SK-N-SH (cell line): ENCODE measurements at regions not wholly inside any gene's neighbourhood (a gene's known extent, or its start where the extent isn't known, plus 50 kb on each side); places are given as distances from the start of the nearest gene placed in this dataset.

Experiments used
- CTCF ChIA-PET: fragments of 300-600, 350-600 bp; formaldehyde crosslinking; extraction: SDS; loops from one replicate; lab custom pipeline; 2021; lab: Yijun Ruan, JAX
- POLR2A ChIA-PET: fragments of 350-600 bp; sonication (Branson Sonifier 250); formaldehyde crosslinking; extraction: SDS; loops from one replicate; lab custom pipeline; 2020; ENCODE audit warnings: antibody characterized with exemption, inconsistent platforms; lab: Yijun Ruan, JAX
- DNase-seq: peaks from one replicate; pipeline ENCODE4 v3.0.0; 2012
- H2AFZ ChIP-seq: fragments of 200-600 bp; sonication (generic); 2 replicates; pipeline ENCODE4 v1.8.1; 2016; ENCODE audit warnings: antibody characterized with exemption, mild to moderate bottlenecking, low read depth
- H3F3A ChIP-seq: fragments of 200-600 bp; sonication (generic); replicated peaks from 2 replicates; pipeline ENCODE3; 2016; ENCODE audit warnings: antibody characterized with exemption, mild to moderate bottlenecking; ENCODE audit not compliant: insufficient read depth
- H3K27ac ChIP-seq, 2 experiments: fragments of 200-500 bp in 1 of 2; fragments of 200-600 bp in 1 of 2; sonication (Bioruptor generic) in 1 of 2; sonication (generic), shearing (Covaris generic) in 1 of 2; 2 replicates each; pipeline versions ENCODE4 v1.5.1 to v1.6.1; 2014 to 2016; ENCODE audit warnings: low read depth in 2 of 2, inconsistent platforms in 1 of 2, low read length in 1 of 2, mild to moderate bottlenecking in 1 of 2, mixed read lengths in 1 of 2
- H3K27me3 ChIP-seq: fragments of 200-600 bp; sonication (generic), shearing (Covaris generic); 2 replicates; pipeline ENCODE4 v1.6.1; 2016; ENCODE audit warnings: mixed run types; ENCODE audit not compliant: insufficient read depth
- H3K36me3 ChIP-seq, 2 experiments: fragments of 200-500 bp in 1 of 2; fragments of 200-600 bp in 1 of 2; sonication (Bioruptor generic) in 1 of 2; sonication (generic) in 1 of 2; replicated peaks in 1 of 2; 2 replicates each; pipeline versions ENCODE3 to v1.5.1; 2014 to 2016; ENCODE audit warnings: low read length in 1 of 2, mild to moderate bottlenecking in 1 of 2; ENCODE audit not compliant: insufficient read depth in 2 of 2, control insufficient read depth in 1 of 2
- H3K4me1 ChIP-seq, 2 experiments: fragments of 200-500 bp in 1 of 2; fragments of 200-600 bp in 1 of 2; sonication (Bioruptor generic) in 1 of 2; sonication (generic), shearing (Covaris generic) in 1 of 2; 2 replicates each; pipeline versions ENCODE4 v1.5.1 to v1.6.1; 2014 to 2016; ENCODE audit warnings: low read depth in 1 of 2, low read length in 1 of 2, mixed run types in 1 of 2; ENCODE audit not compliant: insufficient read depth in 2 of 2, control insufficient read depth in 1 of 2
- H3K4me2 ChIP-seq: fragments of 200-600 bp; sonication (generic), shearing (Covaris generic); 2 replicates; pipeline ENCODE4 v1.6.1; 2017; ENCODE audit warnings: mixed run types
- H3K4me3 ChIP-seq, 2 experiments: fragments of 200-500 bp in 1 of 2; fragments of 200-600 bp in 1 of 2; sonication (Bioruptor generic) in 1 of 2; sonication (generic), shearing (Covaris generic) in 1 of 2; 2 replicates each; pipeline versions ENCODE4 v1.5.1 to v1.8.1; 2014 to 2016; ENCODE audit warnings: low read depth in 2 of 2, inconsistent platforms in 1 of 2, low read length in 1 of 2, mild to moderate bottlenecking in 1 of 2, mixed read lengths in 1 of 2, moderate library complexity in 1 of 2
- H3K79me2 ChIP-seq: fragments of 200-600 bp; sonication (generic); 2 replicates; pipeline ENCODE4 v1.8.1; 2017; ENCODE audit warnings: mild to moderate bottlenecking; ENCODE audit not compliant: insufficient read depth
- H3K9ac ChIP-seq: fragments of 200-600 bp; sonication (generic); 2 replicates; pipeline ENCODE4 v1.6.1; 2017; ENCODE audit warnings: mixed run types
- H3K9me2 ChIP-seq: fragments of 200-600 bp; sonication (generic); 2 replicates; pipeline ENCODE4 v1.6.1; 2017; ENCODE audit warnings: mixed run types
- H3K9me3 ChIP-seq: fragments of 200-600 bp; sonication (generic); 2 replicates; pipeline ENCODE4 v1.6.1; 2017; ENCODE audit warnings: mixed run types, mild to moderate bottlenecking, moderate library complexity
- H4K20me1 ChIP-seq: fragments of 200-600 bp; sonication (generic); 2 replicates; pipeline ENCODE4 v1.6.1; 2017; ENCODE audit warnings: mild to moderate bottlenecking, mixed run types; ENCODE audit not compliant: insufficient read depth
- EP300 ChIP-seq, 2 experiments: IDR thresholded peaks; 2 replicates each; pipeline versions ENCODE4 v1.4.0 to v1.6.1; 2012; ENCODE audit warnings: borderline replicate concordance in 1 of 2, low read depth in 1 of 2, low read length in 1 of 2
- EZH2phosphoT487 ChIP-seq: fragments of 200-600 bp; sonication (generic); IDR thresholded peaks from 2 replicates; pipeline ENCODE4 v1.6.1; 2017; ENCODE audit warnings: low read depth, mixed run types, mild to moderate bottlenecking, antibody characterized with exemption, moderate library complexity, borderline replicate concordance
- FOSL2 ChIP-seq: IDR thresholded peaks from 2 replicates; pipeline ENCODE4 v1.4.0; 2012; ENCODE audit warnings: low read depth, mild to moderate bottlenecking, moderate library complexity, borderline replicate concordance
- FOXJ3 ChIP-seq: sonication (generic); formaldehyde crosslinking; IDR thresholded peaks from 2 replicates; pipeline ENCODE4 v1.5.1; 2020; ENCODE audit warnings: mild to moderate bottlenecking, missing genetic modification reagents
- FOXM1 ChIP-seq: IDR thresholded peaks from 2 replicates; pipeline ENCODE4 v1.4.0; 2012; ENCODE audit warnings: low read depth, mild to moderate bottlenecking
- JUND ChIP-seq: IDR thresholded peaks from 2 replicates; pipeline ENCODE4 v1.4.0; 2012
- MEF2A ChIP-seq: IDR thresholded peaks from 2 replicates; pipeline ENCODE4 v1.4.0; 2012; ENCODE audit warnings: low read depth, borderline replicate concordance
- MXI1 ChIP-seq: IDR thresholded peaks from 2 replicates; pipeline ENCODE4 v1.6.1; 2012; ENCODE audit warnings: mild to moderate bottlenecking, low read depth, low read length, improper control_type of control experiment
- NFIC ChIP-seq: IDR thresholded peaks from 2 replicates; pipeline ENCODE4 v1.4.0; 2012; ENCODE audit warnings: borderline replicate concordance
- NRF1 ChIP-seq: IDR thresholded peaks from 2 replicates; pipeline ENCODE4 v1.6.1; 2012; ENCODE audit warnings: low read depth, mild to moderate bottlenecking, low read length
- PBX3 ChIP-seq: IDR thresholded peaks from 2 replicates; pipeline ENCODE4; 2012
- TAF1 ChIP-seq: IDR thresholded peaks from 2 replicates; pipeline ENCODE4 v1.6.1; 2012; ENCODE audit warnings: low read depth, mild to moderate bottlenecking, low read length, moderate library complexity, borderline replicate concordance
- YY1 ChIP-seq: IDR thresholded peaks from 2 replicates; pipeline ENCODE4 v1.4.0; 2012; ENCODE audit warnings: low read depth, mild to moderate bottlenecking
- WGBS: methylation state at CpG from one replicate; pipeline ENCODE4 v1.1.6; 2017; ENCODE audit warnings: low lambda C conversion rate; 5-methylcytosine and 5-hydroxymethylcytosine counted together
- TF ChIP-seq, protein P1 (sequence below): fragments of 150-350 bp; IDR thresholded peaks from 2 replicates; pipeline ENCODE4 v1.6.1; 2016; ENCODE audit warnings: mild to moderate bottlenecking, low read depth, low read length
- TF ChIP-seq, protein P2 (sequence below): fragments of 150-350 bp; IDR thresholded peaks from 2 replicates; pipeline ENCODE4 v1.6.1; 2017; ENCODE audit warnings: antibody characterized with exemption, low read length, low read depth, borderline replicate concordance
- TF ChIP-seq, protein P3 (sequence below): IDR thresholded peaks from 2 replicates; pipeline ENCODE4 v1.6.1; 2012; ENCODE audit warnings: mild to moderate bottlenecking, low read depth, low read length, moderate library complexity

DNA sequence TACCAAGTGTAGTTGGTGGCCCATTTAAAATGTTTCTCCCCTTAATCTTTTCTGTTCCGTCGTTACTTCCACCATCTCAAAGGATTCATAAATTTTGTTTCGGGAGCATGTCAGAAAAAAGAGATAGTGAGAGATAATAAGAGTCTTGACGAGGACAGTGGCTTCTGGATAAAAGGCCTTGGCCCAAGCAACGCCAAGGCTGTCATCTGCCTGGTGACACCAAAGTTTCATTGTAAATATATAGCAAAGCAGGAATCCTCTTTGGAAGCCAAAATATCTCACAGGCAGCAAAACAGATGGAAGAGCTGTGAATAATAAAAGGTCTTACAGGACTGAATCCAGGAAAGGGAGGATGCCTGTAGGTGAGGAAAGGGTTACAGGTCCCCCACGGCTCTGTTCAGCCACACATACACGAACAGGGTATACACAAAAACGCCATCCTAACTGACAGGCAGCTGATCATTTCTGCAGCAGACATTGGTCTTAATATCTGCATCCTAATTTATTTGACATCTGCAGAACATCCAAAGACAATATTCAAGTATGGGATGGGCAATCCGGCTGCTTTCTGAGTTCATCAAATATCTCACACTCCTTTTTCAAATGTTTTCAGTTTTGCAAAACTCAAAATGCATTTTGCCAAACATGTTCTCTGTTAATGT lies 382.8 kb downstream of the OSR1 start:
- POLR2A ChIA-PET = no interaction called here
- Histone ChIP-seq H2AFZ (peak overlapping the region; percentile 57; the same call in 1 of the 2 replicates), H3K4me3 (no peak overlapping the region), H3K4me2 (peak overlapping the region; percentile 43), H3K9ac (peak overlapping the region; percentile 32; the same call in 1 of the 2 replicates), H3K27ac (peak overlapping the region; percentile 53 to 77; a peak in 3 of 4 replicates), H4K20me1 (no peaks in the 10 kb centered on the region), H3K9me2 (no peaks in the 10 kb centered on the region), H3K4me1 (peaks cover 4 to 16% of the 10 kb centered on the region in 2 experiments), H3K9me3 (no peaks in the 10 kb centered on the region), H3K36me3 (no peaks in the 10 kb centered on the region), H3K79me2 (no peaks in the 10 kb centered on the region), H3F3A (peaks cover 15% of the 10 kb centered on the region), H3K27me3 (no peaks in the 10 kb centered on the region)
- TF ChIP-seq MXI1 = no peak
- no peak for TF ChIP-seq YY1
- TF ChIP-seq, protein P1, sequence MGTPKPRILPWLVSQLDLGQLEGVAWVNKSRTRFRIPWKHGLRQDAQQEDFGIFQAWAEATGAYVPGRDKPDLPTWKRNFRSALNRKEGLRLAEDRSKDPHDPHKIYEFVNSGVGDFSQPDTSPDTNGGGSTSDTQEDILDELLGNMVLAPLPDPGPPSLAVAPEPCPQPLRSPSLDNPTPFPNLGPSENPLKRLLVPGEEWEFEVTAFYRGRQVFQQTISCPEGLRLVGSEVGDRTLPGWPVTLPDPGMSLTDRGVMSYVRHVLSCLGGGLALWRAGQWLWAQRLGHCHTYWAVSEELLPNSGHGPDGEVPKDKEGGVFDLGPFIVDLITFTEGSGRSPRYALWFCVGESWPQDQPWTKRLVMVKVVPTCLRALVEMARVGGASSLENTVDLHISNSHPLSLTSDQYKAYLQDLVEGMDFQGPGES = no peak
- TF ChIP-seq FOSL2 = no peak
- no peak for TF ChIP-seq FOXM1
- no peak for TF ChIP-seq TAF1
- TF ChIP-seq, protein P2, sequence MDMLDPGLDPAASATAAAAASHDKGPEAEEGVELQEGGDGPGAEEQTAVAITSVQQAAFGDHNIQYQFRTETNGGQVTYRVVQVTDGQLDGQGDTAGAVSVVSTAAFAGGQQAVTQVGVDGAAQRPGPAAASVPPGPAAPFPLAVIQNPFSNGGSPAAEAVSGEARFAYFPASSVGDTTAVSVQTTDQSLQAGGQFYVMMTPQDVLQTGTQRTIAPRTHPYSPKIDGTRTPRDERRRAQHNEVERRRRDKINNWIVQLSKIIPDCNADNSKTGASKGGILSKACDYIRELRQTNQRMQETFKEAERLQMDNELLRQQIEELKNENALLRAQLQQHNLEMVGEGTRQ = no peak
- TF ChIP-seq PBX3 = no peak
- TF ChIP-seq MEF2A = no peak
- no peak for TF ChIP-seq EP300 (IDR thresholded peaks at IDR 0.05; ENCODE audit: borderline replicate concordance in 1 of 2, low read depth in 1 of 2, low read length in 1 of 2)
- TF ChIP-seq NRF1 = no peak
- TF ChIP-seq NFIC = no peak
- no peak for TF ChIP-seq JUND
- TF ChIP-seq EZH2phosphoT487 = no peak
- TF ChIP-seq FOXJ3 (CRISPR knock-in tag) = no peak
- TF ChIP-seq, protein P3, sequence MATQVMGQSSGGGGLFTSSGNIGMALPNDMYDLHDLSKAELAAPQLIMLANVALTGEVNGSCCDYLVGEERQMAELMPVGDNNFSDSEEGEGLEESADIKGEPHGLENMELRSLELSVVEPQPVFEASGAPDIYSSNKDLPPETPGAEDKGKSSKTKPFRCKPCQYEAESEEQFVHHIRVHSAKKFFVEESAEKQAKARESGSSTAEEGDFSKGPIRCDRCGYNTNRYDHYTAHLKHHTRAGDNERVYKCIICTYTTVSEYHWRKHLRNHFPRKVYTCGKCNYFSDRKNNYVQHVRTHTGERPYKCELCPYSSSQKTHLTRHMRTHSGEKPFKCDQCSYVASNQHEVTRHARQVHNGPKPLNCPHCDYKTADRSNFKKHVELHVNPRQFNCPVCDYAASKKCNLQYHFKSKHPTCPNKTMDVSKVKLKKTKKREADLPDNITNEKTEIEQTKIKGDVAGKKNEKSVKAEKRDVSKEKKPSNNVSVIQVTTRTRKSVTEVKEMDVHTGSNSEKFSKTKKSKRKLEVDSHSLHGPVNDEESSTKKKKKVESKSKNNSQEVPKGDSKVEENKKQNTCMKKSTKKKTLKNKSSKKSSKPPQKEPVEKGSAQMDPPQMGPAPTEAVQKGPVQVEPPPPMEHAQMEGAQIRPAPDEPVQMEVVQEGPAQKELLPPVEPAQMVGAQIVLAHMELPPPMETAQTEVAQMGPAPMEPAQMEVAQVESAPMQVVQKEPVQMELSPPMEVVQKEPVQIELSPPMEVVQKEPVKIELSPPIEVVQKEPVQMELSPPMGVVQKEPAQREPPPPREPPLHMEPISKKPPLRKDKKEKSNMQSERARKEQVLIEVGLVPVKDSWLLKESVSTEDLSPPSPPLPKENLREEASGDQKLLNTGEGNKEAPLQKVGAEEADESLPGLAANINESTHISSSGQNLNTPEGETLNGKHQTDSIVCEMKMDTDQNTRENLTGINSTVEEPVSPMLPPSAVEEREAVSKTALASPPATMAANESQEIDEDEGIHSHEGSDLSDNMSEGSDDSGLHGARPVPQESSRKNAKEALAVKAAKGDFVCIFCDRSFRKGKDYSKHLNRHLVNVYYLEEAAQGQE = no peak
- CTCF ChIA-PET = no interaction called here
- no peak for DNase-seq
- 79% methylated on average over 9 of the region's 9 CpGs for WGBS
